Kidney (tissue), 13 donors: ENCODE measurements at regions not wholly inside any gene's neighbourhood (a gene's known extent, or its start where the extent isn't known, plus 50 kb on each side); places are given as distances from the start of the nearest gene placed in this dataset.

Source experiments
- DNase-seq, 5 donors: peaks; one replicate each; pipeline ENCODE4 v3.0.0-alpha.2; 2013 to 2020
- FAIRE-seq: peaks from 2 replicates; lab custom pipeline; 2012; peaks lifted over from hg19 to GRCh38; lab: Jason Lieb, UNC
- H3K27ac ChIP-seq, 2 donors: one replicate each; pipeline ENCODE4 v1.7.0; 2013; ENCODE audit warnings: low read depth in 2 of 2, low read length in 2 of 2, inconsistent platforms in 1 of 2
- H3K27me3 ChIP-seq: one replicate; pipeline ENCODE4 v1.7.1; 2013; ENCODE audit warnings: low read length, inconsistent platforms; ENCODE audit not compliant: control insufficient read depth, insufficient read depth
- H3K36me3 ChIP-seq, 3 donors: one replicate each; pipeline versions ENCODE4 v1.7.0 to v1.7.1; 2013; ENCODE audit warnings: low read length in 3 of 3, control low read depth in 1 of 3, inconsistent platforms in 1 of 3; ENCODE audit not compliant: insufficient read depth in 3 of 3, control insufficient read depth in 2 of 3
- H3K4me1 ChIP-seq, 3 donors: one replicate each; pipeline versions ENCODE4 v1.7.0 to v1.7.1; 2013; ENCODE audit warnings: low read length in 3 of 3, inconsistent platforms in 1 of 3, low read depth in 1 of 3; ENCODE audit not compliant: control insufficient read depth in 2 of 3, insufficient read depth in 2 of 3
- H3K4me3 ChIP-seq, 3 donors: one replicate each; pipeline versions ENCODE4 v1.7.0 to v1.8.1; 2013; ENCODE audit warnings: low read length in 3 of 3, control low read depth in 1 of 3, inconsistent platforms in 1 of 3
- H3K9ac ChIP-seq, 3 donors: one replicate each; pipeline versions ENCODE4 v1.7.0 to v1.7.1; 2013; ENCODE audit warnings: low read length in 3 of 3, control low read depth in 1 of 3, inconsistent platforms in 1 of 3
- H3K9me3 ChIP-seq, 3 donors: one replicate each; pipeline versions ENCODE4 v1.7.0 to v1.7.1; 2013; ENCODE audit warnings: low read length in 3 of 3, control low read depth in 1 of 3, inconsistent platforms in 1 of 3; ENCODE audit not compliant: control insufficient read depth in 2 of 3, insufficient read depth in 1 of 3
- intact Hi-C: fragments of 100-400 bp; cut with DNase I; formaldehyde crosslinking; loops from one replicate; pipeline ENCODE4 v1.11.1; 2022
- TF ChIP-seq, protein P1 (sequence below): IDR thresholded peaks from 3 replicates; pipeline ENCODE4 v1.5.1; 2012; ENCODE audit warnings: mild to moderate bottlenecking, moderate library complexity, borderline replicate concordance; ENCODE audit not compliant: insufficient read depth; ENCODE audit errors: extremely low read depth
- donor health status: control.
- donor health status: control.
- donor health status: control.
- donor health status: control.
- donor health status: control.
- donor health status: DM: yes; HTN: yes; CAD: no.
- donor health status: Normal renal cell carcinoma (clear cell type).

- no peak for FAIRE-seq
- TF ChIP-seq, protein P1, sequence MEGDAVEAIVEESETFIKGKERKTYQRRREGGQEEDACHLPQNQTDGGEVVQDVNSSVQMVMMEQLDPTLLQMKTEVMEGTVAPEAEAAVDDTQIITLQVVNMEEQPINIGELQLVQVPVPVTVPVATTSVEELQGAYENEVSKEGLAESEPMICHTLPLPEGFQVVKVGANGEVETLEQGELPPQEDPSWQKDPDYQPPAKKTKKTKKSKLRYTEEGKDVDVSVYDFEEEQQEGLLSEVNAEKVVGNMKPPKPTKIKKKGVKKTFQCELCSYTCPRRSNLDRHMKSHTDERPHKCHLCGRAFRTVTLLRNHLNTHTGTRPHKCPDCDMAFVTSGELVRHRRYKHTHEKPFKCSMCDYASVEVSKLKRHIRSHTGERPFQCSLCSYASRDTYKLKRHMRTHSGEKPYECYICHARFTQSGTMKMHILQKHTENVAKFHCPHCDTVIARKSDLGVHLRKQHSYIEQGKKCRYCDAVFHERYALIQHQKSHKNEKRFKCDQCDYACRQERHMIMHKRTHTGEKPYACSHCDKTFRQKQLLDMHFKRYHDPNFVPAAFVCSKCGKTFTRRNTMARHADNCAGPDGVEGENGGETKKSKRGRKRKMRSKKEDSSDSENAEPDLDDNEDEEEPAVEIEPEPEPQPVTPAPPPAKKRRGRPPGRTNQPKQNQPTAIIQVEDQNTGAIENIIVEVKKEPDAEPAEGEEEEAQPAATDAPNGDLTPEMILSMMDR, result no peak
- Histone ChIP-seq H3K9me3 (no peaks in the 10 kb centered on the region), H3K36me3 (no peaks in the 10 kb centered on the region), H3K4me3 (no peak overlapping the region), H3K27me3 (no peaks in the 10 kb centered on the region), H3K27ac (peak overlapping the region in 1 of 2 donors; percentile 44), H3K9ac (no peak overlapping the region), H3K4me1 (peaks cover 0 to 9% (median 6%) of the 10 kb centered on the region in 3 donors)
- intact Hi-C loops, result no loop called here
- DNase-seq, result no peak
These were observed 255.3 kb downstream of the CD83 start for GRCh38 chr6:14372734-14373489.

GRCh38 chr6:14373648-14374437, 256.3 kb downstream of the CD83 start:
- peak overlapping the region in 1 of 3 donors; percentile 6 for H3K4me3 ChIP-seq
- no peaks in the 10 kb centered on the region for H3K36me3 ChIP-seq
- H3K9ac ChIP-seq, result no peak overlapping the region
- no peaks in the 10 kb centered on the region for H3K9me3 ChIP-seq
- FAIRE-seq (no peak), DNase-seq (no peak)
- peak overlapping the region; percentile 44 to 67 for H3K27ac ChIP-seq
- TF ChIP-seq, protein P1, result no peak
- peaks cover 0 to 9% (median 6%) of the 10 kb centered on the region in 3 donors for H3K4me1 ChIP-seq
- no peaks in the 10 kb centered on the region for H3K27me3 ChIP-seq
- intact Hi-C loops, result no loop called here

- intact Hi-C loops, result no loop called here
- no peak overlapping the region for H3K4me3 ChIP-seq
- H3K36me3 ChIP-seq, result no peaks in the 10 kb centered on the region
- DNase-seq (no peak), FAIRE-seq (no peak)
- H3K9ac ChIP-seq, result no peak overlapping the region
- no peaks in the 10 kb centered on the region for H3K27me3 ChIP-seq
- no peak overlapping the region for H3K27ac ChIP-seq
- H3K9me3 ChIP-seq, result no peaks in the 10 kb centered on the region
- H3K4me1 ChIP-seq, result peaks cover 0 to 9% (median 6%) of the 10 kb centered on the region in 3 donors
- TF ChIP-seq, protein P1, result no peak
These were observed 258.4 kb downstream of the CD83 start for GRCh38 chr6:14375930-14376329.
